Adrenal gland (tissue), 5 donors: ENCODE measurements at regions not wholly inside any gene's neighbourhood (a gene's known extent, or its start where the extent isn't known, plus 50 kb on each side); places are given as distances from the start of the nearest gene placed in this dataset.

Experiments used
- POLR2A ChIP-seq, 2 donors: fragments of 450-650 bp; IDR thresholded peaks; one replicate each; pipeline ENCODE4 v1.6.1; 2017; ENCODE audit warnings: antibody characterized with exemption in 2 of 2, mild to moderate bottlenecking in 2 of 2, moderate library complexity in 1 of 2
- TF ChIP-seq, protein P1 (sequence below), 6 experiments: fragments of 450-650 bp in 4 of 6; fragments of 200-600 bp in 2 of 6; sonication (generic) in 1 of 6; IDR thresholded peaks; 1 replicate in 5 of 6; 2 replicates in 1 of 6; pipeline versions ENCODE4 v1.5.1 to v1.8.0; 2016 to 2021; ENCODE audit warnings: antibody characterized with exemption in 6 of 6, mild to moderate bottlenecking in 2 of 6, moderate library complexity in 1 of 6
- donor health status: DM: no; HTN: no; CAD: no.

- no peak for TF ChIP-seq POLR2A (IDR thresholded peaks at IDR 0.05)
- TF ChIP-seq, protein P1, sequence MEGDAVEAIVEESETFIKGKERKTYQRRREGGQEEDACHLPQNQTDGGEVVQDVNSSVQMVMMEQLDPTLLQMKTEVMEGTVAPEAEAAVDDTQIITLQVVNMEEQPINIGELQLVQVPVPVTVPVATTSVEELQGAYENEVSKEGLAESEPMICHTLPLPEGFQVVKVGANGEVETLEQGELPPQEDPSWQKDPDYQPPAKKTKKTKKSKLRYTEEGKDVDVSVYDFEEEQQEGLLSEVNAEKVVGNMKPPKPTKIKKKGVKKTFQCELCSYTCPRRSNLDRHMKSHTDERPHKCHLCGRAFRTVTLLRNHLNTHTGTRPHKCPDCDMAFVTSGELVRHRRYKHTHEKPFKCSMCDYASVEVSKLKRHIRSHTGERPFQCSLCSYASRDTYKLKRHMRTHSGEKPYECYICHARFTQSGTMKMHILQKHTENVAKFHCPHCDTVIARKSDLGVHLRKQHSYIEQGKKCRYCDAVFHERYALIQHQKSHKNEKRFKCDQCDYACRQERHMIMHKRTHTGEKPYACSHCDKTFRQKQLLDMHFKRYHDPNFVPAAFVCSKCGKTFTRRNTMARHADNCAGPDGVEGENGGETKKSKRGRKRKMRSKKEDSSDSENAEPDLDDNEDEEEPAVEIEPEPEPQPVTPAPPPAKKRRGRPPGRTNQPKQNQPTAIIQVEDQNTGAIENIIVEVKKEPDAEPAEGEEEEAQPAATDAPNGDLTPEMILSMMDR (IDR thresholded peaks at IDR 0.05) = no peak
Measured at GRCh38 chr4:185880571-185880970, 68.6 kb upstream of the SORBS2 start.
